ENCODE measurements at regions not wholly inside any gene's neighbourhood (a gene's known extent, or its start where the extent isn't known, plus 50 kb on each side); places are given as distances from the start of the nearest gene placed in this dataset.

DNA sequence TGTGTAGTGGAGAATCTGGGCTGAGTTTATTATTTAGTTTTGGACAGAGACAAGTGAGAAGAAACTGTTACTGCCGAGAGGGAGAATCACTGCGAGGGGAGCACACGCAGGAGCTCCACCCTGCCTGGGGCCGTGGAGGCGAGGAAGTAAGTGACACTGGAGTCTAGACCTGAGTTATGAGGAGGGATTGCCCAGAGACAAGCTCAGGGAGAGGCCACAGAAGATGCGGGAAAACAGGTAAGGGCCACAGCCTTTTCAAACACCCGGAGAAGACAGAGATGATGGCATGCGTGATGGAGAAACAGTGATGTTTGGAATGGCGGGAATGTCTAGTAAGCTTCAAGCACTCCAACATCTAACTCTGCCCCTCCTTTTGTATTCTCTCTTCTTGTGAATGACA lies 84.1 kb downstream of the TNFSF11 start:
- intact Hi-C loops (cut with DNase I), result no loop called here
- no peak for DNase-seq (ENCODE audit: low spot score)

DNA sequence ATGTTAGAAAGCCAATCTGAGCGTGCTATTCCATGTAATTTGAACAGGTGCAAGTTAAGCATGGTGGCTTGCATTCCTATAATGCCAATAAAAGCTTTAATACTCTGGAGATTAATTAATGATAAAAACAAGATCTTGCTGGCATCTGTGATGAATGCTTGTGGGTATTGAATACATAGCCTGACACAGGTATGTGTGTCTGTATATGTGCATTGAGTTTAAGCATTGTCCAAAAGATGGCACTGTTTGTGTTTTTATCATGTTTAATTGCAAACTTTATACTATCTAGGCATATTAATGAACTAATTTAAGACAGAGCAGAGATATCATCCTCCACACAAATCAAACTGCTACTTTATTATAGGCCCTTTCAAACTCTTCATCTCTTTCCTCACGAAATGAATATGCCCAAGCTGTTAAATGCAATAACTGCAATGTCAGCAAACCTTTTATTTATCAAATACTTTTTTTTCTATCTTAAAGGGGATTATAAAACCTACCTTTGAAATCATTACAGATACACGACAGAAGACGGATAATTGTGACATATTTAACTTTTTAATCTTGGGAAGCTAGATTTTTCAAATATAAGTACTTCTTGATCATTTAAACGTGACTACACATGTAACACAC lies 86.5 kb downstream of the TNFSF11 start:
- no peak for DNase-seq (ENCODE audit: low spot score)
- intact Hi-C loops (cut with DNase I), result no loop called here

DNA sequence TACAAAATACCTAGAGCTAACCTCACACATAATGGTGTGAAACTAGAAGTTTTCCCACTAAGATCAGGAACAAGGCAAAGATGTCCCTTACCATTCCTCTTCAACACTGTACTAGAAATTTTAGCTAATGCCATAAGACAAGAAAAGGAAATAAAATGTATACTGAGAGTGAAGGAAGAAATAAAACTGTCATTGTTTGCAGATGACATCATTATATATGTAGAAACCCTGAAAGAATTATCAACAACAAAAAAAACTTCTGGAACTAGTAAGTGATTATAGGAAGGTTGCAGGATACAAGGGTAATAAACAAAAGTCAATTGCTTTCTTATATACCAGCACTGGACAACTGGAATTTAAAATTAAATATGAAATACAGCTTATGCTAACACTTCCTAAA lies 93.7 kb downstream of the TNFSF11 start:
- intact Hi-C loops (cut with DNase I), result no loop called here
- no peak for DNase-seq (ENCODE audit: low spot score)

DNA sequence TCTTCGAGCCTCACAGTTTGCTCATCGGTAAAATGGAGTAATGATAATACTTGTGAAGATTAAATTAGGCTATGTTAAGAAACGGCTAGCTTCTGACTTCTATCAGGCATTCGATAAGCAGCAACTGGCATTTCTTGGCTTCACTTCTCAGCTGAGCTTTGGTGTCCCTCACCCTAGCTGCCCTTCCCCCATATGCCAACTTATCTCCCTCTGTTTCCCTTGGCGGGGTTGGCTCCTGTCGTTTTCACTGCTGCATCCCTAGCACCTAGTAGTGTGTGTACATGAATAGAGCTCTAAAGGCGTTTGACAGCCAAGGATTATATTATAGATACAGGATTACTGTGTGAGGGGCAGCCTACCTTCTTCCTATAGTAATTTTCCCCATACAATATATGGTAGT lies 97.5 kb downstream of the TNFSF11 start:
- DNase-seq (ENCODE audit: low spot score), result no peak
- intact Hi-C loops (cut with DNase I), result no loop called here

DNA sequence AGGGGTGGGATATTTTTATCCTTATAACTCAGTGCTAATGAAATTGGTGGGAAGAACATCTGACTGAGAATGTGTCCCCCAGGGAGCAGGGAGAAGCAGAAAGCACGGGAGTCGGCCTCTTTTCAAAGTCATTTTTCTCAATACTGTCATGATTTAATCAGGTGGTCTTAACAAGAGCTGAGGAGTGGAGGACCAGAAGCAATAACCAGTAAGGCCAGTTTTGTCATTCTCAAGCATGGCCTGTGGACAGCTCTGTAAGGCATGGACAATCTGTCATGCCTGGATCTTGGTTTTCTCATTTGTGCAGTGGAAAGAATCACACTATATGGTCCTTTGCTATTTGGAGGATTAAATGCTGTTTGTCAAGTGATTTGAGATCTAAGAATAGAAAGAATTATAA lies 99.7 kb downstream of the TNFSF11 start:
- DNase-seq (ENCODE audit: low spot score), result no peak
- intact Hi-C loops (cut with DNase I), result no loop called here

DNA sequence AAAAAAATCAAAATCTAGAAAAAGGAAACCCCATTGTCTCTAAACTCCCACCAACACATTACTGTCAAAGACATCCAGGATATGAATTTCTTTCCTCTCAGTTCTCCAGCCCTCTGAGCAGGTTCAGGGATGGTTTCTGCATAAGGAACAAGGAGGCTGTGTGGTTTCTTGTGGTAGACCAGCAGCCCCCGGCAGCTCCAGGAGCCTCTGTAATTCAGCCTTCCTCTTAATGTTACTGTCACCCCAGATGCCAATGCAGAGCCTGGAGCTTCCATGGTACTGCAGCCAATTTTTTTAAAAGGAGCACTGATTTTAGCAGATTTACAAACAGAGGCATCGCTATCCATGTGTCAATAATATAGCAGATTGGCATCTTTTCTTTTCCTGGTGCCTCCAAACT lies 100.6 kb upstream of the FAM216B start:
- intact Hi-C loops (cut with DNase I), result no loop called here
- no peak for DNase-seq (ENCODE audit: low spot score)

DNA sequence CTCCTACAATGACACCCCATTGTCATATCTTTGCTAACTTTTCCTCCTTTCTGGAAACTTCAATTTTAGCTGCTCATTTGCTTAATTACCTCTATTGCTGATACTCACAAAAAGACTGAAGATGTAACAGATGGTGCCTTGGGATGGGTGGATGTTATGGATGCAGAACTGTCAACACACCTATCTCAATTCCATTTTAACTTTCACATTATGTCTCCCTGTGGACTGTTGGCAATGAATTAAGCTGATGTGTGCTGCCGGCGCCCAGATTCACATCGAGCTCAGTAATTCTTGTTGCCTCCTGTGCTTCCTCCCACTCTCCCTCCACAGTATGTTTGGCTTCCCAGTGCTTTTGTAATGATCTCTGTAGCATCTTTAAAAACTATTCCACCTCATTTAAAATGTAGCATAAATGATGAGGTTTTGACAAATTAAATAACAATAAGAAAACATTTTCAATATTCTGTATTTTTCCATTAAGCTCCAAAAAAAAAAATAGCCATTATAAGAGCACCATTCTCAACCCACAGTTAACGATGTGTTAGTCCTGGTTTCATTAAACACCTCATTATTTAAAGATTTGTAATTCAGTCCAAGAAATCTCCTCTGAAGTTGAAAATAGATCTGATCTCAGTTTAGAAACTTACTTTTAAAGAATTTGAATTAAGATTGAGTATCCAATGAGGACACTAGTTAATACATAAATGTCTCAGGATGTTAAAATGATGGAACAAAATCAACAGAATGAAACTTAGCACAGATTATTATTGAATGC lies 99.9 kb upstream of the FAM216B start:
- no peak for DNase-seq (ENCODE audit: low spot score)
- intact Hi-C loops (cut with DNase I), result no loop called here

DNA sequence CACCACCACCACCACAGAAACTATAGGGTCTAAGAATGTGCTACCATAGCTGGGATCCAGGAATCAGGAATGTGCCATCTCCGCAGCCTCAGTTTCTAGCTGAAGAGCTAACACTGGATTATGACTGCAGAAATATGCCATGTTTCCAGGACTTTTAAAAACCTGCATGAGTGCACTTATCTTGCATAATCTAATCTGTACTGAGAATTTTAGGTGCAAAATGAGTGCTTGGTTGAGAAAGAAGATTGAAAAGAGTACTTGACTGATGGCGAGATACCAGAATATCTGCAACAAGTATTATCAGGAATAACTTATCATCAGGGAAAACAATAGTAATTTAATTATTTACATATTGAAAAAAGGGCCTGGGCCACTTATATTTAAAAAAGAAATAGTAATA lies 97.2 kb upstream of the FAM216B start:
- intact Hi-C loops (cut with DNase I), result no loop called here
- DNase-seq (ENCODE audit: low spot score), result no peak

DNA sequence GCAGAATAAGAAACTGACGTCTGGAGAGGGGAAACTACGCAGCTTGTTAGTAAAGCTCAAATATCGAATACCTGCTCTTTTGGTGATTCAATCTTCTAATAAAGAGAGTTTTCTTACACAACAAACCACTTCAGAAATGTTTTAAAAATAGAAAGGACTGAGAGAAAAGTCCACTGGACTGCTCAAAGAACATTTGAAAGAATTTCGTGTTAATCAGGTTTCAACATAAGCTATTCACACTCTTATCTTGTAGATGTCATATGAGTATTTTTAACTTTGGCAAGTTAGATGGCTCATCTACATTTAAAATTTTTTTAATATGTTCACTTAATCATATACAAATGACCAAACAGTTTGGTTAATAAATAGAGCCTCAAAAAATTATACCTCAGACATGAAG lies 95.6 kb upstream of the FAM216B start:
- intact Hi-C loops (cut with DNase I), result no loop called here
- no peak for DNase-seq (ENCODE audit: low spot score)

DNA sequence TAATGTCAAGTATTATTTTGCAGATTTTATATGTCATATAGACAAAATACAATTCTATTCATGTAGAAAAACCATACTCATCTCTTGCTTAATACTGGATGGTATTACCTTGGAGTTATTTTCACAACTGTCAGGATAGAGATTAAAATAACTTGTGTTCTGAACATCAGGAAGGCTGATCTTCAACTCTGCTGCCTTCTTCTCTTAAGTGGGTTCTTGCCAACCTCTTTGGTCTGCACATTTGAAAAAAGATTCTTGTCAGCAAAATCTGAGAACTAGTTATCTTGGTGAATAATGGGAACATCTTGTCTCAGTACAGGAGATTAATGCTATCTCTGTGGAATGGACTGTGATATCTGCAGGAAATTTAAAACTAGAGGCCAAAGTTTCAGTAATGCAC lies 95.2 kb upstream of the FAM216B start:
- no peak for DNase-seq (ENCODE audit: low spot score)
- intact Hi-C loops (cut with DNase I), result no loop called here

DNA sequence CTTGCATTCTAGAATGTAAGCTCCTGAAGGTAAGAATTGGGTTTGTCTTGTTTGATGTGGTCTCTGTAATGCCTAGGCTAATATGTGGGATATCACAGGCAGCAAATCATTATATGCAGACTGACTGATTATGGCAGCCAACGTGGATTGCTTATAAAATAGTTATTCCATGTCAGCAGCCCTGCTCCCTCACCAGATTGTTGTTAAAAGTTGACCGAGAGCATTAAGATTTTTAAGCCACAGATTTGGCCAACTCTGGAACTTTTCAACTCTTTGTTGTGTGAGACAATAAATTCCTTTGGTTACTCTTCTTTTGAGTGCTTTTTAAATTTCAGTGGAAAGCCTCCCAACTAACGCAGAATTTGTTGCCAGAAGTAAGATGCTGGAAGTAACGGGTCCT lies 92.6 kb upstream of the FAM216B start:
- intact Hi-C loops (cut with DNase I), result no loop called here
- no peak for DNase-seq (ENCODE audit: low spot score)

DNA sequence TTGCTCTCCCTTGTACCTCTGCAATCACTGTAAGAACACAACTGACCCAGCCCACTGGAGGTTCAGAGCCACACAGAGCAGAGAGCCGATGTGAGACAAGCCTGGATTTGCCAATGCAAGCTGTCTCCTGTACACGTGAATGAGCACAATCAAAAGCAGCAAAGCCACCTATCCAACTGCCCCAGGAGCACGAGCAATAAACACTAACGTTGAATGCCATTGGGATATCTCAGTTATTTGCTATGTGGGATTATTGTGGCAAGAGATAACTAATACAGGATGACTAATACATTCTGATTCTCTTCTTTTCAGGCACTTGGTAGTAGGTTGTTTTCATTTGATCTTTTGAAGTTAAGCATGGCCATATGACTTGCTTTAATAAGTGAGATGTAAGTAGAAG lies 85.2 kb upstream of the FAM216B start:
- no peak for DNase-seq (ENCODE audit: low spot score)
- intact Hi-C loops (cut with DNase I), result no loop called here

DNA sequence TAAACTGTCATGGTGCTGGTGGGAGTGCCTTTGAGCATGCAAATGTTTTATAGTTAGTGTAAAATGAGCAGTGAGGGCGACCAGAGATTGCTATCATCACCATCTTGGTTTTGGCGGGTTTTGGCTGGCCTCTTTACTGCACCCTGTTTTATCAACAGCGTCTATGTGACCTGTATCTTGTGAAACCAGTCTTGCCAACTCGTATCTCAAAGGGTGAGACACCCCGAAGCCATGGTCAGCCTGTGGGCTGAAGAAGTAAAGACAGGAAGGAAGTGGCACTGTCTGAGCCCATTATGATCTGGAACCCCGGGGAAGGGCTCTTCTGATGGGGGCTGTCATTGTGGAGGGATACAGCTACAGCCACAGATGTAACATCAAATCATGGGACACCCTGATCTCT lies 81.5 kb upstream of the FAM216B start:
- DNase-seq (ENCODE audit: low spot score), result no peak
- intact Hi-C loops (cut with DNase I), result loop anchor here in 1 of 2 donors (5.0 kb wide), 1 partner anchor 452 kb away; no protein-coding TSS in a partner anchor

DNA sequence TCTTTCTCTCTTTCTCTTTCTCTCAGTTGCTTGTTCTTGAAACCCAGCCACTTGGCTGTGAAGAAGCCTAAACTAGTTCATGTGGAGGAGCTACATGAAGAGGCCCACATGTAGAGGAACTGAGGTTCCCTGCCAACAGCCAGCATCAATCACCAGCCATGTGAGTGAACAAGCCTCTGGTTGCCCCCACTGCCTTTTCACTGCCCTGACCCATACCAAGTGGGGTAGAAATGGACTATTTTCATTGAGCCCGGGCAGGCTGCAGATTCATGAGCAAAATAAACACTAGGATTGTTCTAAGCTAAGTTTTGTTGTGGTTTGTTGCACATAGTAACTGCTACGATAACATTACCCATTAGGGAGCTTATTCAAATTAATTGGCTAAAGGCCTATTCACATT lies 78.7 kb upstream of the FAM216B start:
- DNase-seq (ENCODE audit: low spot score), result no peak
- intact Hi-C loops (cut with DNase I), result loop anchor here in 1 of 2 donors (5.0 kb wide), 1 partner anchor 450 kb away; no protein-coding TSS in a partner anchor

DNA sequence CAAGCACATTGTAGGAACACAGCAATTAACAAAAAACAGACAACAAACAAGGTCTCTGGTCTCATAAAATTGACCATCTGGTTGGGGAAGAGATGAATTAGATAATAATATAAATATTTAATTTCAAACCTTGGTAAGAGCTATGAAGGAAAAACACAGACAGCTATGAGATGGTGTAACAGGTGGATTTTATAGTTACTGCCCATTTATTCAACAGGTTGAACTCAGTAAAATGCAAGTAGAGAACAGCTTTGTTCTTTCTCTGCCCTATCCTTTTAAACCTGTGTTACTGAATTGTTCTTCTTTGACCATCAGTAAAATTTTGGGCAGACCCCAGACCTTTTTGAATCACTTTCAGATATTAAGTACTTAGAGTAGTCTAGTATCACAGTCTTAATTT lies 77.6 kb upstream of the FAM216B start:
- intact Hi-C loops (cut with DNase I), result loop anchor here in 1 of 2 donors (5.0 kb wide), 1 partner anchor 449 kb away; no protein-coding TSS in a partner anchor
- no peak for DNase-seq (ENCODE audit: low spot score)

DNA sequence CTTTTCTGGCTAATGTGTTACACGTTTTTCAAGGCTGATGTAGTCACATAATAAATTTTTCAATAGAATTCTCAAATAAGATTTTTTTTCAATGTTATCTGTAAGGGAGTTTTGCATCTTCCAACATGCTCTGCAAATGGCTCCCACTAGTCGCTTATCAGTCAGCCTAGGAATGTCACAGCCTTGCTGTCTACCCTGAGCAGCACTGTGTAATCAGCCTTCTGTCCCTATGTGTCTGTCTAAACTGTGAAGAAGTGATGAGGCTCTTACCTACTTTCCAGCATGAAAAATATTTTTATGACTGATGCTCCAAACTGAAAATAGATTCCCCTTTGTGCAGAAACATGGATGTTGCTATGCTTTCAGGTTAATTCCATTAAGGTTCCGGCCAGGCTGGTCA lies 75.1 kb upstream of the FAM216B start:
- intact Hi-C loops (cut with DNase I), result no loop called here
- DNase-seq (ENCODE audit: low spot score), result no peak

DNA sequence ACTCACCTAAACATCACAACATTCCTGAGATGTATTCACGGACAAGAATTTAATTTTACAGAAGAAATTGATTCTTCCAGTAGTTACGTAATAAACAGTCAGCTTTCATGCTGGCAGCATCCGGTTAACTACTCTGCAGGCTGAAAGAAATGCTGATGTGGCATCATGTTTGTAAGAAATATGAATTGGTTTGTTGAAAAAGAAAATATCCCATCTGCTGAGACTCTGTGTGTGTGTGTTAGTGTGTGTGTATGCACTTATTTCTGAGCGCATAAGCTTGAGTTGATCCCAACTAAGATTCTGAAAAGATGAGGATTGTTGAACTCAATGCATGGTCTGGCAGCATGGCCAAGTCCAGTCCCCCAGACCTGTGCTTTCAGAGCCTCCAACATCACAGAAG lies 74.3 kb upstream of the FAM216B start:
- no peak for DNase-seq (ENCODE audit: low spot score)
- intact Hi-C loops (cut with DNase I), result no loop called here

DNA sequence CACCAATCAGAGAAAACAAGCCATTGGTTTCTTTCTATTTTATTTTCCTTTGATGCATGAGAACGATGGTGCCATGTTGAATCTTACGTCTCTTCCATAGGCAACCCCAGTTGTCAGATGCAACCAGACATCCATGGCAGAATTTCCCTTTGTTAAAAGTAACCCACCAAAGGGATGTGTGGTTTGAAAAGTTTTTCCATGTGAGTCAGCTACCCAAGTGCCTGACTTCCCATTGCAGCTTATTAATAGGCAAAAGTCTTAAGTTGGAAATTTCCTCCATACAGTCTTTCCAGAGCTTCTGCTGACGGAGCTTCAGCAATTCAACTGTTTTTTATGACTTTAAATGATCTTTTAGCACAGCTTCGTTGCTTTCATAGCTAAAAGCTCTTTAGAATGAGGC lies 73.8 kb upstream of the FAM216B start:
- no peak for DNase-seq (ENCODE audit: low spot score)
- intact Hi-C loops (cut with DNase I), result no loop called here

DNA sequence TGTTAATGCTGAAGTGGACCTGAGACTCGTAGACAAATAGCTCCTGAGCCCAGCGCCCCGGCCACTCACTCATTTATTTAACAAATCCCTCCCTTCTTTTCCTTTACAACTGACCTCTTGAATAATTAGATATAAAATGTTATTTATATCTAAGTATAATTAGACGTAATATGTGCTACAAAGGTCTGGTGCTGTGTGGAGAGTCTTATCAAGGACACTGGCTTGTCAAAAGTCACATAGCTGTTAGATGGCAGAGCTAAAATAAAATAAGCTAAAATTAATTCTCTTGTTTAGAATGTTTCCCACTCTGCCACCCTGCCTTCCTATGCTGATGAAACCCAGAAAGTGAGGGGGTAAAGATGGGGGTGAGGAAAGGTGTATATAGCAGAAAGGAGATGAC lies 73.0 kb upstream of the FAM216B start:
- intact Hi-C loops (cut with DNase I), result no loop called here
- DNase-seq (ENCODE audit: low spot score), result no peak

DNA sequence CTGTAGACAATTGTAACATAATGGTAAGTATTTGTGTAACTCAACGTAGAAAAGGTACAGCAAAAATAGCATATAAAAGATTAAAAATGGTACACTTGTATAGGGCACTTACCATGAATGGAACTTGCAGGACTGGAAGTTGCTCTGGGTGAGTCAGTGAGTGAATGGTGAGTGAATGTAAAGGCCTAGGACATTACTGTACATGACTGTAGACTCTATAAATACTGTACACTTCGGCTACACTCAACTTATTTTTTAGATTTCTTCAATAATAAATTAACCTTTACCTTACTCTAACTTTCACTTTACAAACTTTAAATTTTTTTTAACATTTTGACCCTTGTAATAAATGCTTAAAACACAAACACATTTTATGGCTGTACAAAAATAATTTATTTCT lies 72.1 kb upstream of the FAM216B start:
- no peak for DNase-seq (ENCODE audit: low spot score)
- intact Hi-C loops (cut with DNase I), result no loop called here

DNA sequence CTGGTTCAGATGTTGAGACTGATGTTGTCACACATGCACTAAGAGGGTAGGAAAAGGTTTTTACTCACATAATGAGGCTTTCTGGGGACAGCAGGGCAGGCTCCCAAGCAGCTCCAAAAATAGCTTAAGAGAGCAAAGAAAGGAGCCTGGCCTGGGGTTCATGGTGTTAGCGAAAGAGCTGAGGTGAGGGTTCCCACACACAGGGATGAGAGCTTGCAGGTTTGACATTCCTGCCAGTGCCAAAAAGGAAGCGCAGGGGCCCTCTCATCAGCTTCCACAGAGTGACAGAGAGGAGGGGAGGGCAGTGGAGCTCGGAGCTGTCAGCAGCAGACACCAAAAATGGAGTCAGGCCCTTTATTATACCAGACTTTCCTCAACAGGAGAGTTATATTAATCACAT lies 65.5 kb upstream of the FAM216B start:
- no peak for DNase-seq (ENCODE audit: low spot score)
- intact Hi-C loops (cut with DNase I), result no loop called here

All from posterior vena cava (tissue), 2 donors.